ENCODE measurements at regions not wholly inside any gene's neighbourhood (a gene's known extent, or its start where the extent isn't known, plus 50 kb on each side); places are given as distances from the start of the nearest gene placed in this dataset.

DNA sequence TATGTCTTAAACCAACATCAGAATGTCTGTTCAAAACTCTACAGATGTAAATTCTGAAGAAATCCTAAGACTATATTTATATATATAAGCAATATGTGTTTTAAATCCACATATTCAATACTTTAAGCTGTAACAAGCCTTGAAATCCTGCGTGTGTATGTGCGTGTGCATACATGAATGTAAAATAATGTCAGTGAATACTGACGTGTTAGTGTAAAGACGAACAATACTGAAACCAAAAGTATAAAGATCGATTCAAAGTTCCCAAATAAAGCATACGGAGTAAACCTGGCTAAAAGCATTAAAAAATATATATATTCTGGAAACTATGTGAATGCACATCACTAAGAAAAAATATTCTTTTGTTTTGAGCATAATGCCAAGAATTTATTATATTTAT is 668.6 kb upstream of the NCAM2 start:
- no peak for TF ChIP-seq CTCF (conservative IDR thresholded peaks at IDR 0.05; ENCODE audit: low read length)
- TF ChIP-seq EZH2phosphoT487 (IDR thresholded peaks at IDR 0.05; ENCODE audit: borderline replicate concordance, low read depth, low read length) = no peak

Measured in OCI-LY7 (cell line).